Dendritic cell treated with granulocyte-macrophage colony-stimulating factor and Interleukin-4, amounts not matched to agents 40 ng/mL and 50 ng/mL, for 4 days (primary cell): ENCODE measurements at regions not wholly inside any gene's neighbourhood (a gene's known extent, or its start where the extent isn't known, plus 50 kb on each side); places are given as distances from the start of the nearest gene placed in this dataset.

ENCODE experiments used
- H3K27ac Mint-ChIP-seq: one replicate; pipeline ENCODE4 v1.8.0; 2022; ENCODE audit warnings: mild to moderate bottlenecking, mixed read lengths
- H3K27me3 Mint-ChIP-seq: one replicate; pipeline ENCODE4 v1.8.0; 2022; ENCODE audit warnings: mild to moderate bottlenecking, mixed read lengths
- H3K36me3 Mint-ChIP-seq: one replicate; pipeline ENCODE4 v1.8.0; 2022; ENCODE audit warnings: low read depth, mixed read lengths
- H3K4me1 Mint-ChIP-seq: one replicate; pipeline ENCODE4 v1.8.0; 2022; ENCODE audit warnings: low read depth, mixed read lengths
- H3K4me3 Mint-ChIP-seq: one replicate; pipeline ENCODE4 v1.8.0; 2022; ENCODE audit warnings: mild to moderate bottlenecking, moderate library complexity, mixed read lengths
- H3K9me3 Mint-ChIP-seq: one replicate; pipeline ENCODE4 v1.8.0; 2022; ENCODE audit warnings: mixed read lengths
- intact Hi-C: fragments of 100-400 bp; cut with micrococcal nuclease; formaldehyde crosslinking; loops from one replicate; pipeline ENCODE4 v1.15.0; 2022

DNA sequence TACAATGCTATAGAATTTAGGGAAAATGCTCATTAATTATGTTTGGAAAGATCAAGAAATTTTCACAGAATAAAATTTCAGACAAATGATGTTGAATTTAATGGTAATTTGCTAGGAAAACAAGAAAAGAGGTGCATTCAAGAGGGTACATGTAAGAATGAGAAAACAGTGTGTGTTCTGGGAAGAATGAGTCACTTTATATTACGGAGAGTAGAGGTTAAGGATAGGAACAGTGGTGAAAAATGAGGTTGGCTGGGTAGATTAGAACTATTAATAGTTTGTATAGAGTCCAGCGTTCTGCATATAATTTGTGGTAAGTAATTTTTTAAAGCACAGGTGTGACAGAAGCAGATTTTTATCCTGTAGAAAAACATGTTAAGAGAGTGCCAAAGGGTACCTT, 336.7 kb upstream of the MBL2 start:
- peaks cover 19% of the 10 kb centered on the region for H3K9me3 Mint-ChIP-seq
- peaks cover 6% of the 10 kb centered on the region for H3K4me1 Mint-ChIP-seq
- intact Hi-C loops, result no loop called here
- no peaks in the 10 kb centered on the region for H3K36me3 Mint-ChIP-seq
- no peaks in the 10 kb centered on the region for H3K27me3 Mint-ChIP-seq
- no peak overlapping the region for H3K27ac Mint-ChIP-seq
- no peak overlapping the region for H3K4me3 Mint-ChIP-seq

DNA sequence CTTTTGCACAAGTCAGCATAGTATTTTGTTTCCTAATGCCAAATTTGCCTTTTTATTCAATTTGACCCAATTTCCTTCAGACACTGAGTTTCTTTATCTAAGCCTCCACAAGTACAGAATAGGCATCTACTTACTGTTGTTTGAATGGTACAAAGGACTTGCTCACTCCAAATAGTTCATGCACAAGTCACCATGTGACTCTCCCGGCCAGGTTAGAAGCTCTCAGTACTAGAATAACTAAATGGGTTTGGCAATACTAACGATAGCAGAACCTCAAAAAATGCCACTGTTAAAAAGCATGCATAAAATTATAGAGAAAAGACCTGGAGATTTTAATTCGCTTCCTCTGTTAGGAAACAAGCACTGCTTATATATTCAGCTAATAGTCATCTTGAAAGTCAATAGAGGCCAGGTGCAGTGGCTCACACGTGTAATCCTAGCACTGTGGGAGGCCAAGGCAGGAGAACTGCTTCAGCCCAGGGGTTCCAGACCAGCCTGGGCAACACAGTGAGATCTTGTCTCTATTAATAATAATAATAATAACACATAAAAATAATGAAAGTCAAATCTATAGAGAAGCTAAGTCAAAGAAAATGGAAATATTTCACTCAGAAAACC, 335.8 kb upstream of the MBL2 start:
- peaks cover 19% of the 10 kb centered on the region for H3K9me3 Mint-ChIP-seq
- H3K4me3 Mint-ChIP-seq, result no peak overlapping the region
- H3K27me3 Mint-ChIP-seq, result no peaks in the 10 kb centered on the region
- H3K36me3 Mint-ChIP-seq, result no peaks in the 10 kb centered on the region
- H3K4me1 Mint-ChIP-seq, result peaks cover 6% of the 10 kb centered on the region
- no peak overlapping the region for H3K27ac Mint-ChIP-seq
- intact Hi-C loops, result no loop called here

DNA sequence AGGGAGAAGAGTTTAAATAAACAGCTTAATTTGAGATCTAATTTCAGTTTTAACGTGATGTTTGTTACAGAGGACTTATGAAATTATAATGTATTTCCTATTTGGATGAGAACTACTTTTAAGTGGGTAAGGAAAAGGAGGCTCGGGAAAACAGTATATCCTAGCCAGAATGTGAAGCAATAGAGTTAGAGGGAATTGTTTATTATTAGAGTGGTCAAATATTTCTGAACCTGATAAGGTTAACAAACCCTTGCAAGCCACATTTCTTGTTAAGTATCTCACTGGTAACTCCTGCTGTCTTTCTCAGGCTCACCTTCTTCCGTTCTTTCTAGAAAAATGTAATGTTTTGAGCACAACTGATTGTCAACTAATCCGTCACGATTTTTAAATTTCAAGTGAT, 335.1 kb upstream of the MBL2 start:
- H3K4me3 Mint-ChIP-seq, result no peak overlapping the region
- no peaks in the 10 kb centered on the region for H3K36me3 Mint-ChIP-seq
- no peak overlapping the region for H3K27ac Mint-ChIP-seq
- peaks cover 6% of the 10 kb centered on the region for H3K4me1 Mint-ChIP-seq
- peaks cover 17% of the 10 kb centered on the region for H3K9me3 Mint-ChIP-seq
- no peaks in the 10 kb centered on the region for H3K27me3 Mint-ChIP-seq
- intact Hi-C loops, result no loop called here

DNA sequence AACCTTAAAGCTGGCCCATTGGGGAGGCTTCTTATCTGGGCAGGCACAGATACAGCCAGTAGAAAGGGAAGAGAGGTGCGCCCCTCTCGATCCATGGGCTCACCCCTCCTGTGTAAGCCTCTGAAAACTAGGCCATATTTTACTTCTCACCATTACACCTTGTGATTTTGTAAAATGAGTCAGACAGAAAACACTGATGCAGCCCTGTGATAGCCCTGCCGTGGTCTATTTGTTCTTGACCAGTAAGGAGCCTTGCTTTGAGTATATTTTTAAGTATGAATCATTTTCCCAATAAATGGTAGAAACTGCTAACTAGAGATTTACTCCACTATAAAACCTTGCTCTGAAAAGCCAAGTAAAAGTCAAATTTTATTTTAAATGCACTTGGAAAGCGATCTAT, 329.8 kb upstream of the MBL2 start:
- Mint-ChIP-seq H3K9me3 (peaks cover 16% of the 10 kb centered on the region), H3K4me1 (no peaks in the 10 kb centered on the region), H3K27ac (no peak overlapping the region), H3K4me3 (no peak overlapping the region), H3K27me3 (no peaks in the 10 kb centered on the region), H3K36me3 (no peaks in the 10 kb centered on the region)
- intact Hi-C loops, result no loop called here

DNA sequence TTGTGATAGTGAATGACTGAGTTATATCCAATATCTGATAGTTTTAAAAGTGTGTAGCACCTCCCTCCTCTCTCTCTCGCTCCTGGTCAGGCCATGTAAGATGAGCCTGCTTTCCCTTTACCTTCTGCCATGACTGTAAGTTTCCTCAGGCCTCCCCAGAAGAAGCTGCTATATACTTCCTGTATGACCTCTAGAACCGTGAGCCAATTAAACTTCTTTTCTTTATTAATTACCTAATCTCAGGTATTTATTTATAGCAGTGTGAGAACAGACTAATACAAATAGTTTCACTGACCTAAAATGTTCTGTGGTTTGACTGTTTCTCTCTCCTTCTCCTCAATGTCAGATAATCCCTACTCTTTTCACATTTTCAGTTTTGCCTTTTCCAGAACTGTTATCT, 321.3 kb upstream of the MBL2 start:
- H3K36me3 Mint-ChIP-seq, result no peaks in the 10 kb centered on the region
- intact Hi-C loops, result no loop called here

DNA sequence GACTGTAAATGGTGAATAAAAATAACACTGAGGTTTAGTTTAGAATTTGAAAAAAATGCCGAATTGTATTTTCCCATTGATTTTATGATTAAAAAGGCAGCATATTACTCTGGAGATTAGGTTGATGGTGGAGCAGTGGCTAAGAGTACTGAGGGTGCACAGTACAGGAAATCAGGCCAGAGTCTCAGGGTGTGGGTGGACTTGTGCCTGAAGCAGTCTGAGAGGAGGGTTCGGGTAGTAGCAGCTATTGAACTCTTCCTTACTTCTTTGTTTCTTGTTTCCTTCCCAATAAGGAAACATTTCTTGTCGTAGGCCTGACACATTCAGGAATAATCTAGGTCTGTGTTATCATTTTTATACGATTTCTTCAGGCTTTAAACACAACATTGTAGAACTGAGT, 319.0 kb upstream of the MBL2 start:
- H3K4me3 Mint-ChIP-seq, result no peak overlapping the region
- H3K36me3 Mint-ChIP-seq, result no peaks in the 10 kb centered on the region
- H3K9me3 Mint-ChIP-seq, result peaks cover 15% of the 10 kb centered on the region
- H3K27ac Mint-ChIP-seq, result no peak overlapping the region
- H3K27me3 Mint-ChIP-seq, result no peaks in the 10 kb centered on the region
- H3K4me1 Mint-ChIP-seq, result no peaks in the 10 kb centered on the region
- intact Hi-C loops, result no loop called here

More for the DNA sequence above, 321.3 kb upstream of the MBL2 start:
- peaks cover 17% of the 10 kb centered on the region for H3K9me3 Mint-ChIP-seq
- H3K27me3 Mint-ChIP-seq, result no peaks in the 10 kb centered on the region
- no peaks in the 10 kb centered on the region for H3K4me1 Mint-ChIP-seq
- no peak overlapping the region for H3K27ac Mint-ChIP-seq
- no peak overlapping the region for H3K4me3 Mint-ChIP-seq

DNA sequence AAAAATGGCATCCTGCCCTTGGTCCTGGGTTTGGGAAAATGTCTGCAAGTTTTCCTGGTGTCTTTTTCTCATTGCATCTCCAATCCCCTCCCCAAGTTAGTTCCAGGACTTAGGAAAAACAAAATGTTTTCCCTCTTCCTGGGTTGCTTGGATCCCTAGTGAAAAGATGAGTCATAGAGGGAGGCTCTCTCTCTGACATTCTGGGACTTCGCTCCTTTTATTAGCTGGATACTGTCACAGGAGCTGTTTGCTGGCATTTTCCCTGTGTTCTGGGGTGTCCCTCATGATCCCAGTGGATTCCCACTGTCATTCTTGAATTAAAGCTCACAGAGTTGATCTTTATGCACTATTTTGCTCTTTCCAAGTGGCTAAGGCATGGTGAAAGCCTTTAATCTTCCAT, 316.4 kb upstream of the MBL2 start:
- intact Hi-C loops, result no loop called here
- Mint-ChIP-seq H3K9me3 (peaks cover 29% of the 10 kb centered on the region), H3K27me3 (no peaks in the 10 kb centered on the region), H3K4me3 (no peak overlapping the region), H3K36me3 (no peaks in the 10 kb centered on the region), H3K4me1 (no peaks in the 10 kb centered on the region), H3K27ac (no peak overlapping the region)

DNA sequence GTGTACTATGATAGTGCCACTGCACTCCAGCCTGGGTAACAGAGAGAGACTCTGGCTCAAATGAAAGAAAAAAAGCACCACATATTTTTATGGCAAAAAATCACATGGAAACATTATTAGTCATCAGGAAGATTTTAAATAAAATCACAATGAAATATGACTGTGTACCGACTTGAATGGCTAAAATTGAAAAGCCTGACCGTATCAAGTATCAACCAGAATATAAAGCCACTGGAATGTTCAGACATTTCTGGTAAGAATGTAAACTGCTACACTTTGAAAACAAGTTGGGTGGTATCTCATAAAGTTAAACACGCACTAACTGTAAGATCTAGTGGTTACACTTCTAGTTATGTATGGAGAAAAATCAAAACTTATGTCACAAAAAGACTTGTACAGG, 306.7 kb upstream of the MBL2 start:
- no peaks in the 10 kb centered on the region for H3K36me3 Mint-ChIP-seq
- intact Hi-C loops, result no loop called here
- no peak overlapping the region for H3K27ac Mint-ChIP-seq
- no peaks in the 10 kb centered on the region for H3K27me3 Mint-ChIP-seq
- H3K4me1 Mint-ChIP-seq, result no peaks in the 10 kb centered on the region
- no peak overlapping the region for H3K4me3 Mint-ChIP-seq
- H3K9me3 Mint-ChIP-seq, result no peaks in the 10 kb centered on the region

DNA sequence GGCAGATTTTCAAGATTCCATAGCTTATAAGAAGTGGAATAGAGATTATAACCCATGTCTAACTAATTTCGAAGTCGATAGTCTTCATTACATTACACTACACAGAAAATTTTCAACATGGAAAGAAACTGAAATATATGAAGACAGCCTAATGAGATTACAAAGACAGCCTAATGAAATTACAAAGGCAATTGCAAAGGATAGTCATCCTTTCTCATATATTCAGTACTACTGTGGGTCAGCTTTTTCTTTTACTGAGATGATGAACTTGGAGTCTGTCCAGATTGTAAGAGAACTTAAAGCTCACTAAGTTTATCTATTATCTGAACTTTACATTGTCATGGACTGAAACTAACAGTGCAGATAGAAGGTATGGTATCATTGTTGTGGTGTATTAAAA, 304.4 kb upstream of the MBL2 start:
- no peak overlapping the region for H3K4me3 Mint-ChIP-seq
- H3K27ac Mint-ChIP-seq, result no peak overlapping the region
- no peaks in the 10 kb centered on the region for H3K4me1 Mint-ChIP-seq
- H3K9me3 Mint-ChIP-seq, result no peaks in the 10 kb centered on the region
- peaks cover 3% of the 10 kb centered on the region for H3K27me3 Mint-ChIP-seq
- intact Hi-C loops, result no loop called here
- H3K36me3 Mint-ChIP-seq, result no peaks in the 10 kb centered on the region

DNA sequence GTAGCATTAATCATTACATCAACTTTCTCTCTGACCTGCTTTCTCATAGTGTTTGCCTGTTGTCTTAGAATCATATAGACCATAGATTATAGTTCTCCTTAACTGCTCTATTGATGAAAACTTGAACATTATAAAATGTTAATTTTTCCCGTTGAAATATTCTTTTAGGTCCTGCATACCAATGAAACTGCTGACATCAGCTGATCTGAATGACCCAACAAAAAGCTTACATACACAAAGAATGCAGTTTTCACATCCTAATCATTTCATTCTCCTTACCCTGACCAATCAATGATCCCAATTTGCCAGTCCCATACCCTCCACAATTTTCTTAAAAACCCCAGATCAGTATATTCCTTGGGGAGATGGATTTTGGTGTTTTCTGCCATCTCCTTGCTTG, 302.9 kb upstream of the MBL2 start:
- intact Hi-C loops, result no loop called here
- no peaks in the 10 kb centered on the region for H3K9me3 Mint-ChIP-seq
- no peak overlapping the region for H3K27ac Mint-ChIP-seq
- no peaks in the 10 kb centered on the region for H3K4me1 Mint-ChIP-seq
- H3K36me3 Mint-ChIP-seq, result no peaks in the 10 kb centered on the region
- peaks cover 9% of the 10 kb centered on the region for H3K27me3 Mint-ChIP-seq
- no peak overlapping the region for H3K4me3 Mint-ChIP-seq

DNA sequence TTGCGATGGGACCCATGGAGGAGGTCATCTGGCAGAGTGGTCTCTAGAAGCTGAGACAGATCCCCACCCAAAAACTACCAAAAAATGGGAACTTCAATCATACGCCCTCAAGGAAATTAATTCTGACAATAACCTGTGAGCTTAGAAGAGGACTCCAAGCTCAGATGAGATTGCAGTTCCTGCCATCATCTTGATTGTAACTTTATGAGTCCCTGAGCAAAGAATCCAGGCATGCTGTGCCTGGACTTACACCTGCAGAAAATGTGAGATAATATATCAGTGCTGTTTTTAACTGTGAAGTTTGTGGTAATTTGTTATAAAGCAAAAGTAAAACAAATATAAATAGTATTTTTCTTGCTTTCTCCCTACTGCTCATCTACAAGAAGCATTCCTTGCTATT, 299.6 kb upstream of the MBL2 start:
- intact Hi-C loops, result no loop called here
- peaks cover 9% of the 10 kb centered on the region for H3K27me3 Mint-ChIP-seq
- no peak overlapping the region for H3K4me3 Mint-ChIP-seq
- H3K36me3 Mint-ChIP-seq, result no peaks in the 10 kb centered on the region
- no peaks in the 10 kb centered on the region for H3K9me3 Mint-ChIP-seq
- H3K4me1 Mint-ChIP-seq, result no peaks in the 10 kb centered on the region
- H3K27ac Mint-ChIP-seq, result no peak overlapping the region

DNA sequence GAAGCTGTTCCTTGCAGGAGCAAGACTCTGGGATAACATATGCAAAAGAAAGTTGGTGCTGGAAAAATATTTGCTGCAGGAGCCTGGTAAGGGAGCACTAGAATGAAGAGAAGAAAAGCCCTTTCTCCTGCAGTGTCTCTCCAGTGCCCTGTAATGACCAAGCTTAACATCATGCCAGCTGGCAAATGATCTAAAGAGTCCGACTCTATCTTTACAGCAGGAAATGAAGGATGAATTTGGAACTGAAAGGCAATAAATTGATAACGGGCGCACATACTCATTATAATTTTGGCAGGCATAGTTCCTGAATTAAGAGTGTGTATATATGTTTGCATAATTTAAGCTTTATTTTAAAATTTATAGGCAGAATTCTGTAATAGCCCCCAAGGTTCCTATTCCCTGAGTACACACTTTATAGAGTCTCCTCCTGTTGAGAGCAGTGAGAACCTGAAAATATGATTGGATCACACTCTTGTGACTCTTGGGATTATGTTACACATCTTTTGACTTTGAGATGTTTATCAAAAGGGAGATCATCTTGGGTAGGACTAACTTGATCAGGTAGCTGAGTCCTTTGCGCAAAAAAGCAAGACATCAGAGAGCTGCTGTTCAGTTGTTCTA, 299.0 kb upstream of the MBL2 start:
- no peak overlapping the region for H3K27ac Mint-ChIP-seq

DNA sequence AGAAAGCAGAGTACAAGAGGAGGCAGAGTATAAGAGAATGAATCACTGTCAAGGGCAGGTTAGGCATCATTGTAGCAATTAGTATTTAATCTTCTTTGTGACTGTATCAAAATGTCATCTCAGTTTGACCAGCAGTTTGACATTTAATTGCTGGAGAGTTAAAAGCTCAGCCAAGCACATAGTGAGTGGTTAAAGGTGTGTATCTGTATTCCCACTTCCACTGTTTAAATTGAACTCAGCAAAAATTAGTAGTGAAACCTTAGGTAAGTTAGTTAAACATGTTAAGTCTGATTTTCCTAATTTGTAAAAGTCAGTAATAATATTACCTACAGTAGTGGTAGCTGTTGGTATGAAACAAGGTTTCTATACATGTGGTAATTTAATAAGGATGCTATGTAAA, 296.4 kb upstream of the MBL2 start:
- Mint-ChIP-seq H3K27me3 (peaks cover 9% of the 10 kb centered on the region), H3K27ac (no peak overlapping the region), H3K4me3 (no peak overlapping the region), H3K4me1 (no peaks in the 10 kb centered on the region), H3K9me3 (no peaks in the 10 kb centered on the region), H3K36me3 (no peaks in the 10 kb centered on the region)
- intact Hi-C loops, result no loop called here

More for the DNA sequence above, 299.0 kb upstream of the MBL2 start:
- Mint-ChIP-seq H3K36me3 (no peaks in the 10 kb centered on the region), H3K4me1 (no peaks in the 10 kb centered on the region), H3K4me3 (no peak overlapping the region), H3K27me3 (peaks cover 9% of the 10 kb centered on the region), H3K9me3 (no peaks in the 10 kb centered on the region)
- intact Hi-C loops, result no loop called here

DNA sequence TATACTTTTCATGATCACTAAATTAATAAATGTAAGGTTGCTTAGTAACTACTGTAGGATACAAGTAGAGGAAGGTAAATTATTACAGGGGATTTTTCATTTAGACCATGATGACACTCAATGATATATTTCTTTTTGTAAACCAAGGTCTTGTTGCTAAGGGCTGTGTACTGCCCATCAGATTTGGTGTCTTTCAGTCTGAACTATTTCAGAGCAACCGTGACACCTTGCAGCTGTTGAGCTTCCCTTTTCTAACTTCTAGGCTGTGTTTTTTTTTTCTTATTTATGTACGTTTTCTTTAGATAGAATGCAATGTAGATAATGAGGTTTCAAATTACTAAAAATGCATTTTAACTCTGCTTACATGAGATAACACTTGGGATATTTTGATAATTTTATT, 292.0 kb upstream of the MBL2 start:
- no peak overlapping the region for H3K4me3 Mint-ChIP-seq
- H3K9me3 Mint-ChIP-seq, result peaks cover 8% of the 10 kb centered on the region
- H3K4me1 Mint-ChIP-seq, result no peaks in the 10 kb centered on the region
- intact Hi-C loops, result no loop called here
- no peak overlapping the region for H3K27ac Mint-ChIP-seq
- peaks cover 2% of the 10 kb centered on the region for H3K27me3 Mint-ChIP-seq
- no peaks in the 10 kb centered on the region for H3K36me3 Mint-ChIP-seq

DNA sequence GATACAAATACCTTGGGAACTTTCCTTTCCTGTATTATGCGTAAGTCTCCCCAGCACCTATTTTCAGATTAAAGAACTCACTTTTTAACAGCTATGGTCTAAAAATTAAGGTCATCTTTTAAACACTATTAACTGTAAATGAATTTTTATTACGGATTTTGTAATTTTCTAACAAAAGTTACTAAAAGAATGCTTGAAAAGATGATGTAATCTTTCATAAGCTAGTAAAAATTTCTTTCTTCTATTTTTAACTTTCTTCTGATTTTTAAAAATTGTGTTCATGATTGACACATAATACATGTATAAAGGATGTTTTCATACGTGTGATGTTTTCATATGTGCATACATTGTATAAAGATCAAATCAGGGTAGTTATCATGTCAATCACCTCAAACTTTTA, 291.2 kb upstream of the MBL2 start:
- Mint-ChIP-seq H3K27me3 (peaks cover 2% of the 10 kb centered on the region), H3K27ac (no peak overlapping the region)

More for the DNA sequence above, 291.2 kb upstream of the MBL2 start:
- intact Hi-C loops, result no loop called here
- H3K4me1 Mint-ChIP-seq, result no peaks in the 10 kb centered on the region
- no peak overlapping the region for H3K4me3 Mint-ChIP-seq
- H3K9me3 Mint-ChIP-seq, result peaks cover 10% of the 10 kb centered on the region
- no peaks in the 10 kb centered on the region for H3K36me3 Mint-ChIP-seq
